ENCODE measurements at regions not wholly inside any gene's neighbourhood (a gene's known extent, or its start where the extent isn't known, plus 50 kb on each side); places are given as distances from the start of the nearest gene placed in this dataset.
"Not testable (repeated sequence)": the region's sequence is repeated elsewhere in the genome, so short reads cannot be mapped to it uniquely, and the experiment has no call there.

- DNase-seq = no peak
These were observed 266.1 kb upstream of the MEX3C start for GRCh38 chr18:51463483-51464136.

- DNase-seq = no peak
These were observed 281.4 kb upstream of the MEX3C start for GRCh38 chr18:51478908-51479307.

- DNase-seq = no peak
These were observed 282.3 kb upstream of the MEX3C start for GRCh38 chr18:51479736-51480135.

GRCh38 chr18:51480407-51481261 lies 283.2 kb upstream of the MEX3C start:
- DNase-seq = no peak

GRCh38 chr18:51486735-51487366 lies 289.4 kb upstream of the MEX3C start:
- DNase-seq = no peak

GRCh38 chr18:51490417-51490816 lies 292.9 kb upstream of the MEX3C start:
- no peak for DNase-seq

- no peak for DNase-seq
These were observed 293.4 kb upstream of the MEX3C start for GRCh38 chr18:51490860-51491259.

GRCh38 chr18:51491678-51492372 lies 294.3 kb upstream of the MEX3C start:
- no peak for DNase-seq

GRCh38 chr18:51498085-51498855 lies 300.8 kb upstream of the MEX3C start:
- DNase-seq = no peak

- DNase-seq = no peak
These were observed 305.9 kb upstream of the MEX3C start for GRCh38 chr18:51503351-51503750.

GRCh38 chr18:51506811-51507210 lies 309.3 kb upstream of the MEX3C start:
- DNase-seq = no peak

- not testable (repeated sequence) for DNase-seq
These were observed 310.9 kb upstream of the MEX3C start for GRCh38 chr18:51508410-51508809.

- DNase-seq = no peak
These were observed 312.5 kb upstream of the MEX3C start for GRCh38 chr18:51510020-51510419.

GRCh38 chr18:51513517-51513916 lies 316.0 kb upstream of the MEX3C start:
- DNase-seq = no peak

GRCh38 chr18:51514128-51514527 lies 316.6 kb upstream of the MEX3C start:
- no peak for DNase-seq

GRCh38 chr18:51516478-51517038 lies 319.1 kb upstream of the MEX3C start:
- no peak for DNase-seq

GRCh38 chr18:51519571-51519970 lies 322.1 kb upstream of the MEX3C start:
- DNase-seq = no peak

GRCh38 chr18:51520676-51521180 lies 323.2 kb upstream of the MEX3C start:
- no peak for DNase-seq

GRCh38 chr18:51522338-51522737 lies 324.9 kb upstream of the MEX3C start:
- no peak for DNase-seq

- DNase-seq = no peak
These were observed 325.3 kb upstream of the MEX3C start for GRCh38 chr18:51522821-51523220.

- DNase-seq = no peak
These were observed 326.2 kb upstream of the MEX3C start for GRCh38 chr18:51523671-51524070.

Data from NCI-H2081 treated with DMSO at 0.1 percent for 48 hours (cell line).